ENCODE measurements at regions not wholly inside any gene's neighbourhood (a gene's known extent, or its start where the extent isn't known, plus 50 kb on each side); places are given as distances from the start of the nearest gene placed in this dataset.
A peak's percentile ranks its signal among the peaks of the same experiment; 100 is the strongest.

GRCh38 chr2:10191554-10191953 is 69.0 kb downstream of the RRM2 start:
- H3K27me3 ChIP-seq (ENCODE audit: control insufficient read depth, insufficient read depth, low read length) = no peaks in the 10 kb centered on the region
- no peak overlapping the region for H3K4me3 ChIP-seq (ENCODE audit: low read depth, low read length)
- TF ChIP-seq CTCF (IDR thresholded peaks at IDR 0.05; ENCODE audit: low read depth, low read length) = no peak
- ChIA-PET POLR2A (no interaction called here), CTCF (interaction anchor here (1.0 kb wide), 1 partner anchor 217 kb away, joined by 4 read pairs; no protein-coding TSS in a partner anchor)
- no peak for DNase-seq (ENCODE audit: low read depth, low spot score)
- no peak overlapping the region for H3K27ac ChIP-seq (ENCODE audit: low read depth, low read length)
- H3K9me3 ChIP-seq (ENCODE audit: control insufficient read depth, insufficient read depth, low read length) = no peaks in the 10 kb centered on the region; the same call in 1 of the 2 replicates

- H3K4me3 ChIP-seq (ENCODE audit: low read depth, low read length) = no peak overlapping the region
- peaks cover 6% of the 10 kb centered on the region; the same call in 1 of the 2 replicates for H3K9me3 ChIP-seq (ENCODE audit: control insufficient read depth, insufficient read depth, low read length)
- no peak overlapping the region for H3K27ac ChIP-seq (ENCODE audit: low read depth, low read length)
- no peak for TF ChIP-seq CTCF (IDR thresholded peaks at IDR 0.05; ENCODE audit: low read depth, low read length)
- no peak for DNase-seq (ENCODE audit: low read depth, low spot score)
- H3K27me3 ChIP-seq (ENCODE audit: control insufficient read depth, insufficient read depth, low read length) = no peaks in the 10 kb centered on the region
- ChIA-PET CTCF (interaction anchor here (1.0 kb wide), 1 partner anchor 216 kb away, joined by 4 read pairs; no protein-coding TSS in a partner anchor), POLR2A (no interaction called here)
Measured at GRCh38 chr2:10192392-10193015, 70.0 kb downstream of the RRM2 start.

GRCh38 chr2:10193276-10193795 is 70.8 kb downstream of the RRM2 start:
- CTCF ChIA-PET = no interaction called here

GRCh38 chr2:10193851-10194820 is 71.6 kb downstream of the RRM2 start:
- ChIA-PET CTCF (interaction anchor here (0.8 kb wide), 1 partner anchor 215 kb away, joined by 3 read pairs; no protein-coding TSS in a partner anchor), POLR2A (interaction anchor here (0.6 kb wide), 1 partner anchor 27 kb away, joined by 6 read pairs; no protein-coding TSS in a partner anchor)
- no peaks in the 10 kb centered on the region for H3K27me3 ChIP-seq (ENCODE audit: control insufficient read depth, insufficient read depth, low read length)
- peak overlapping the region; percentile 68 for H3K27ac ChIP-seq (ENCODE audit: low read depth, low read length)
- TF ChIP-seq CTCF (IDR thresholded peaks at IDR 0.05; ENCODE audit: low read depth, low read length) = no peak
- H3K9me3 ChIP-seq (ENCODE audit: control insufficient read depth, insufficient read depth, low read length) = peaks cover 14% of the 10 kb centered on the region
- DNase-seq (ENCODE audit: low read depth, low spot score) = no peak
- no peak overlapping the region for H3K4me3 ChIP-seq (ENCODE audit: low read depth, low read length)

More at GRCh38 chr2:10193276-10193795, 70.8 kb downstream of the RRM2 start:
- no peaks in the 10 kb centered on the region for H3K27me3 ChIP-seq (ENCODE audit: control insufficient read depth, insufficient read depth, low read length)
- POLR2A ChIA-PET = no interaction called here
- H3K4me3 ChIP-seq (ENCODE audit: low read depth, low read length) = no peak overlapping the region
- TF ChIP-seq CTCF (IDR thresholded peaks at IDR 0.05; ENCODE audit: low read depth, low read length) = no peak
- H3K27ac ChIP-seq (ENCODE audit: low read depth, low read length) = no peak overlapping the region
- H3K9me3 ChIP-seq (ENCODE audit: control insufficient read depth, insufficient read depth, low read length) = peaks cover 13% of the 10 kb centered on the region
- no peak for DNase-seq (ENCODE audit: low read depth, low spot score)
